ENCODE measurements at regions not wholly inside any gene's neighbourhood (a gene's known extent, or its start where the extent isn't known, plus 50 kb on each side); places are given as distances from the start of the nearest gene placed in this dataset.
"Not testable (repeated sequence)": the region's sequence is repeated elsewhere in the genome, so short reads cannot be mapped to it uniquely, and the experiment has no call there.

GRCh38 chr18:78242254-78242643 is 737.4 kb upstream of the SALL3 start:
- DNase-seq (ENCODE audit: low read depth in 2 of 3, low spot score in 1 of 3), result no peak

GRCh38 chr18:78242806-78243205 is 736.8 kb upstream of the SALL3 start:
- DNase-seq (ENCODE audit: low read depth in 2 of 3, low spot score in 1 of 3), result no peak

- DNase-seq (ENCODE audit: low read depth in 2 of 3, low spot score in 1 of 3), result no peak
Observed at GRCh38 chr18:78244779-78245178, 734.8 kb upstream of the SALL3 start.

GRCh38 chr18:78245451-78245850 is 734.2 kb upstream of the SALL3 start:
- DNase-seq (ENCODE audit: low read depth in 2 of 3, low spot score in 1 of 3), result no peak

- DNase-seq (ENCODE audit: low read depth in 2 of 3, low spot score in 1 of 3), result no peak
Observed at GRCh38 chr18:78246050-78246449, 733.6 kb upstream of the SALL3 start.

GRCh38 chr18:78246588-78246987 is 733.0 kb upstream of the SALL3 start:
- no peak for DNase-seq (ENCODE audit: low read depth in 2 of 3, low spot score in 1 of 3)

GRCh38 chr18:78247615-78248289 is 731.9 kb upstream of the SALL3 start:
- DNase-seq (ENCODE audit: low read depth in 2 of 3, low spot score in 1 of 3), result no peak

- no peak for DNase-seq (ENCODE audit: low read depth in 2 of 3, low spot score in 1 of 3)
Observed at GRCh38 chr18:78255013-78255412, 724.6 kb upstream of the SALL3 start.

GRCh38 chr18:78268226-78268988 is 711.2 kb upstream of the SALL3 start:
- DNase-seq (ENCODE audit: low read depth in 2 of 3, low spot score in 1 of 3), result no peak

GRCh38 chr18:78271790-78272189 is 707.8 kb upstream of the SALL3 start:
- no peak for DNase-seq (ENCODE audit: low read depth in 2 of 3, low spot score in 1 of 3)

GRCh38 chr18:78273876-78274275 is 705.7 kb upstream of the SALL3 start:
- DNase-seq (ENCODE audit: low read depth in 2 of 3, low spot score in 1 of 3), result no peak

GRCh38 chr18:78283425-78283824 is 696.2 kb upstream of the SALL3 start:
- not testable (repeated sequence) for DNase-seq (ENCODE audit: low read depth in 2 of 3, low spot score in 1 of 3)

GRCh38 chr18:78292618-78293380 is 686.8 kb upstream of the SALL3 start:
- DNase-seq (ENCODE audit: low read depth in 2 of 3, low spot score in 1 of 3), result no peak

GRCh38 chr18:78293540-78293939 is 686.1 kb upstream of the SALL3 start:
- DNase-seq (ENCODE audit: low read depth in 2 of 3, low spot score in 1 of 3), result no peak

- no peak for DNase-seq (ENCODE audit: low read depth in 2 of 3, low spot score in 1 of 3)
Observed at GRCh38 chr18:78293940-78294541, 685.6 kb upstream of the SALL3 start.

- DNase-seq (ENCODE audit: low read depth in 2 of 3, low spot score in 1 of 3), result no peak
Observed at GRCh38 chr18:78295262-78295661, 684.4 kb upstream of the SALL3 start.

- no peak for DNase-seq (ENCODE audit: low read depth in 2 of 3, low spot score in 1 of 3)
Observed at GRCh38 chr18:78296166-78296565, 683.5 kb upstream of the SALL3 start.

- DNase-seq (ENCODE audit: low read depth in 2 of 3, low spot score in 1 of 3), result no peak
Observed at GRCh38 chr18:78297048-78297447, 682.6 kb upstream of the SALL3 start.

- DNase-seq (ENCODE audit: low read depth in 2 of 3, low spot score in 1 of 3), result no peak
Observed at GRCh38 chr18:78303519-78304191, 676.0 kb upstream of the SALL3 start.

- DNase-seq (ENCODE audit: low read depth in 2 of 3, low spot score in 1 of 3), result no peak
Observed at GRCh38 chr18:78304192-78305164, 675.1 kb upstream of the SALL3 start.

All from stimulated activated CD4-positive, alpha-beta T cell treated with anti-CD3 and anti-CD28 coated beads, Interleukin-12 subunit alpha, Interleukin-12 subunit beta, amount 100 ng/mL, for 48 hours (primary cell).